PC-3 (cell line): ENCODE measurements at regions not wholly inside any gene's neighbourhood (a gene's known extent, or its start where the extent isn't known, plus 50 kb on each side); places are given as distances from the start of the nearest gene placed in this dataset.

Experiments used
- ATAC-seq: fragments of 200-7000 bp; cut with Tn5 transposase; 2 replicates; pipeline ENCODE4 v1.9.1; 2020; ENCODE audit warnings: mild to moderate bottlenecking, moderate library complexity
- BruUV-seq: library from RNA; stranded (reverse); fragments of 400-500 nt; replicated peaks from 2 replicates; lab custom pipeline; 2021; lab: Mats Ljungman, UMichigan
- CTCF ChIA-PET: fragments of 300-600 bp; sonication (Branson Sonifier 250); formaldehyde crosslinking; loops from one replicate; lab custom pipeline; 2022; ENCODE audit warnings: antibody characterized with exemption; lab: Charles Lee
- POLR2A ChIA-PET: fragments of 300-600 bp; sonication (Branson Sonifier 250); formaldehyde crosslinking; loops from one replicate; lab custom pipeline; 2022; ENCODE audit warnings: antibody characterized with exemption; ENCODE audit not compliant: unreplicated experiment; lab: Charles Lee
- DNase-seq: peaks from one replicate; pipeline ENCODE4 v3.0.0-alpha.2; 2015
- H2AFZ ChIP-seq: fragments of 300-600 bp; sonication (generic); 2 replicates; pipeline ENCODE4 v1.6.0; 2016; ENCODE audit warnings: antibody characterized with exemption, low read length
- H3F3A ChIP-seq: fragments of 300-600 bp; sonication (generic); one replicate; pipeline ENCODE4 v1.6.0; 2017; ENCODE audit warnings: antibody characterized with exemption, low read length, control low read depth, mild to moderate bottlenecking; ENCODE audit not compliant: unreplicated experiment
- H3K27ac ChIP-seq: fragments of 300-600 bp; sonication (generic); 2 replicates; pipeline ENCODE4 v1.5.1; 2016; ENCODE audit warnings: mild to moderate bottlenecking, low read length
- H3K27me3 ChIP-seq: fragments of 300-600 bp; sonication (generic); 2 replicates; pipeline ENCODE4 v1.6.1; 2016; ENCODE audit warnings: low read length, mixed read lengths
- H3K36me3 ChIP-seq: fragments of 300-600 bp; sonication (generic); 2 replicates; pipeline ENCODE4 v1.6.1; 2016; ENCODE audit warnings: low read depth, mixed run types, low read length, mixed read lengths
- H3K4me1 ChIP-seq: fragments of 300-600 bp; sonication (generic); 2 replicates; pipeline ENCODE4 v1.5.1; 2016; ENCODE audit warnings: low read length; ENCODE audit not compliant: insufficient read depth
- H3K4me2 ChIP-seq: fragments of 300-600 bp; sonication (generic); 2 replicates; pipeline ENCODE4 v1.6.0; 2016; ENCODE audit warnings: low read length
- H3K4me3 ChIP-seq: fragments of 300-600 bp; sonication (generic); 2 replicates; pipeline ENCODE4 v1.5.1; 2016; ENCODE audit warnings: mild to moderate bottlenecking, low read length, mixed read lengths
- H3K79me2 ChIP-seq: fragments of 300-600 bp; sonication (generic); 2 replicates; pipeline ENCODE4 v1.6.1; 2017; ENCODE audit warnings: low read length, mixed read lengths
- H3K9ac ChIP-seq: fragments of 300-600 bp; sonication (generic); 2 replicates; pipeline ENCODE4 v1.6.0; 2016; ENCODE audit warnings: mild to moderate bottlenecking, low read length
- H3K9me2 ChIP-seq: fragments of 300-600 bp; sonication (generic); replicated peaks from 2 replicates; pipeline ENCODE4 v1.6.1; 2016; ENCODE audit warnings: mixed run types, low read length, mixed read lengths
- H3K9me3 ChIP-seq: fragments of 300-600 bp; sonication (generic); 2 replicates; pipeline ENCODE4 v1.6.1; 2016; ENCODE audit warnings: low read length, mixed read lengths
- H4K20me1 ChIP-seq: fragments of 300-600 bp; sonication (generic); 2 replicates; pipeline ENCODE4 v1.6.1; 2016; ENCODE audit warnings: low read length, mixed read lengths
- CTCF ChIP-seq: fragments of 300-600 bp; sonication (generic); conservative IDR thresholded peaks from 2 replicates; pipeline ENCODE4 v1.5.1; 2017; ENCODE audit warnings: antibody characterized with exemption, low read depth, mild to moderate bottlenecking, low read length
- EZH2 ChIP-seq: fragments of 300-600 bp; sonication (generic); IDR thresholded peaks from one replicate; pipeline ENCODE4 v1.6.1; 2017; ENCODE audit warnings: antibody characterized with exemption, mild to moderate bottlenecking, low read length; ENCODE audit not compliant: unreplicated experiment
- EZH2phosphoT487 ChIP-seq: fragments of 300-600 bp; sonication (generic); IDR thresholded peaks from 2 replicates; pipeline ENCODE4 v1.6.1; 2018; ENCODE audit warnings: mild to moderate bottlenecking, antibody characterized with exemption, low read length, borderline replicate concordance
- intact Hi-C: fragments of 100-400 bp; cut with micrococcal nuclease; formaldehyde crosslinking; loops from 2 replicates; pipeline ENCODE4 v1.9.0; 2023

- Histone ChIP-seq H2AFZ (no peak overlapping the region), H4K20me1 (no peaks in the 10 kb centered on the region), H3F3A (no peaks in the 10 kb centered on the region), H3K9me2 (no peaks in the 10 kb centered on the region), H3K27ac (no peak overlapping the region; the same call in 1 of the 2 replicates), H3K4me1 (peaks cover 3% of the 10 kb centered on the region; the same call in 1 of the 2 replicates), H3K27me3 (peaks cover 29% of the 10 kb centered on the region), H3K4me3 (no peak overlapping the region), H3K4me2 (no peak overlapping the region), H3K36me3 (no peaks in the 10 kb centered on the region), H3K79me2 (no peaks in the 10 kb centered on the region), H3K9ac (no peak overlapping the region), H3K9me3 (no peaks in the 10 kb centered on the region)
- CTCF ChIA-PET = no interaction called here
- POLR2A ChIA-PET = no interaction called here
- no TSS peak for BruUV-seq
- intact Hi-C loops = no loop called here
- ATAC-seq (no peak), DNase-seq (no peak)
- no peak for TF ChIP-seq EZH2
- TF ChIP-seq CTCF = no peak
- TF ChIP-seq EZH2phosphoT487 = no peak
Measured at GRCh38 chr11:109371444-109372176, 50.4 kb upstream of the C11orf87 start.
